ENCODE measurements at regions not wholly inside any gene's neighbourhood (a gene's known extent, or its start where the extent isn't known, plus 50 kb on each side); places are given as distances from the start of the nearest gene placed in this dataset.

DNA sequence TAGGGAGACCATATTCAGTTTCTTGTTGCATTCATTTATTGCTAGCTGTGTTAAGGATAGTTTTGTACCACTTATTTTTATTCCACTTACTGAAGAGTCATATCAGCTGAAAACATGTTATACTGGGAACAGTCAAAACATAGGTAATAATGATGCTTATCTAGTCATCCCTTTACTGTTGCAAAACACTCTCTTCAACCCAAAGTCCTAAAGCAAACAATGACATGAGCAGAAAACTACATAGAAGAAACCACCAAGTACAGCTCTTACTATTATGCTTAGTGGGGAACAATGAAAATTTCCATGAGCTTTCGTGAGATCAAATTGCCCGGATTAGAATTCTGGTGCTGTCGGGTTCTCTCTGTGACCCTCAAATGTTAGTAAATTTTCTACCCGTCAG, 681.4 kb downstream of the NR2F1-AS1 start:
- Mint-ChIP-seq H3K9me3 (ENCODE audit: insufficient read depth) (no peaks in the 10 kb centered on the region), H3K4me3 (no peak overlapping the region), H3K4me1 (no peaks in the 10 kb centered on the region), H3K27me3 (no peaks in the 10 kb centered on the region), H3K27ac (no peak overlapping the region)
- DNase-seq: no peak
- WGBS (ENCODE audit: insufficient coverage): no CpG with 5 or more reads among the region's 4 CpGs
- TF ChIP-seq, protein P1, sequence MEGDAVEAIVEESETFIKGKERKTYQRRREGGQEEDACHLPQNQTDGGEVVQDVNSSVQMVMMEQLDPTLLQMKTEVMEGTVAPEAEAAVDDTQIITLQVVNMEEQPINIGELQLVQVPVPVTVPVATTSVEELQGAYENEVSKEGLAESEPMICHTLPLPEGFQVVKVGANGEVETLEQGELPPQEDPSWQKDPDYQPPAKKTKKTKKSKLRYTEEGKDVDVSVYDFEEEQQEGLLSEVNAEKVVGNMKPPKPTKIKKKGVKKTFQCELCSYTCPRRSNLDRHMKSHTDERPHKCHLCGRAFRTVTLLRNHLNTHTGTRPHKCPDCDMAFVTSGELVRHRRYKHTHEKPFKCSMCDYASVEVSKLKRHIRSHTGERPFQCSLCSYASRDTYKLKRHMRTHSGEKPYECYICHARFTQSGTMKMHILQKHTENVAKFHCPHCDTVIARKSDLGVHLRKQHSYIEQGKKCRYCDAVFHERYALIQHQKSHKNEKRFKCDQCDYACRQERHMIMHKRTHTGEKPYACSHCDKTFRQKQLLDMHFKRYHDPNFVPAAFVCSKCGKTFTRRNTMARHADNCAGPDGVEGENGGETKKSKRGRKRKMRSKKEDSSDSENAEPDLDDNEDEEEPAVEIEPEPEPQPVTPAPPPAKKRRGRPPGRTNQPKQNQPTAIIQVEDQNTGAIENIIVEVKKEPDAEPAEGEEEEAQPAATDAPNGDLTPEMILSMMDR (IDR thresholded peaks at IDR 0.05): no peak
- TF ChIP-seq EZH2 (IDR thresholded peaks at IDR 0.05; ENCODE audit: borderline replicate concordance, insufficient read depth, low read depth, low read length, poor library complexity, severe bottlenecking): no peak
- Histone ChIP-seq H3K9ac (ENCODE audit: low read length) (no peak overlapping the region), H2AFZ (ENCODE audit: insufficient read depth, low read depth, low read length, poor library complexity, severe bottlenecking) (no peak overlapping the region), H3K9me3 (ENCODE audit: control extremely low read depth in 1 of 3, control insufficient read depth in 2 of 3, insufficient read depth in 1 of 3, low read length in 2 of 3) (peaks cover 0 to under 1% (median 0%) of the 10 kb centered on the region in 3 donors), H3K27me3 (replicated peaks in 1 of 4; ENCODE audit: control extremely low read depth in 1 of 4, control insufficient read depth in 3 of 4, insufficient read depth in 4 of 4, low read length in 3 of 4) (no peaks in the 10 kb centered on the region), H4K20me1 (ENCODE audit: control insufficient read depth, insufficient read depth, low read length, poor library complexity, severe bottlenecking) (no peaks in the 10 kb centered on the region), H3K27ac (ENCODE audit: low read length in 2 of 2) (no peak overlapping the region), H3K4me2 (replicated peaks; ENCODE audit: low read depth, low read length, poor library complexity, severe bottlenecking) (no peak overlapping the region), H3K36me3 (replicated peaks in 1 of 2; ENCODE audit: control extremely low read depth in 1 of 2, control insufficient read depth in 1 of 2, extremely low read depth in 1 of 2, insufficient read depth in 2 of 2, low read length in 1 of 2) (no peaks in the 10 kb centered on the region), H3K4me1 (ENCODE audit: control insufficient read depth in 2 of 2, insufficient read depth in 2 of 2, low read length in 2 of 2) (no peaks in the 10 kb centered on the region), H3K79me2 (ENCODE audit: control insufficient read depth, insufficient read depth, low read length) (no peaks in the 10 kb centered on the region), H3K4me3 (ENCODE audit: control extremely low read depth in 1 of 5, extremely low read depth in 1 of 5, insufficient read depth in 1 of 5, low read depth in 2 of 5, low read length in 4 of 5) (no peak overlapping the region)
- ATAC-seq (ENCODE audit: low read depth): no peak
- ChIA-PET CTCF (no interaction called here), POLR2A (no interaction called here)
- intact Hi-C loops (cut with micrococcal nuclease): no loop called here

DNA sequence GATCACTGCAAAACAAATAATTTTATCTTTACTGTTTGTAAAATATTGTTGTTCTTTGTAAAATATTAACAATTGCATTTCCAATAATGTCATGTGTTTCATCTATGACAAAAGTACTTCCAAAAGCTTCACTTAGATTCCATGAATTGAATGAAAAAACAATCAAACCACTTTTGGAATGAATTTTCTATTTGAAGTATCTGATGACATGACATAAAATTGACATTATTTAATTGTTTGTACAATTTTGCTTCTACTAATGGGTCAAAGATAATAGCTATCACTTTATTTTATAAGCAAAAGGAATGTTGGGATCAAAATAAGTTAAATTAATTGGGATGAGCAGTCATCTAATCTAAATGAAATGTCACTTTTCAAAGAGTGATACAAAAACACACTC, 684.3 kb downstream of the NR2F1-AS1 start:
- no peaks in the 10 kb centered on the region for H3K27me3 Mint-ChIP-seq
- Histone ChIP-seq H3K9me3 (ENCODE audit: control extremely low read depth in 1 of 3, control insufficient read depth in 2 of 3, insufficient read depth in 1 of 3, low read length in 2 of 3) (peaks cover 0 to 2% (median 0%) of the 10 kb centered on the region in 3 donors), H4K20me1 (ENCODE audit: control insufficient read depth, insufficient read depth, low read length, poor library complexity, severe bottlenecking) (no peaks in the 10 kb centered on the region), H3K27me3 (replicated peaks in 1 of 4; ENCODE audit: control extremely low read depth in 1 of 4, control insufficient read depth in 3 of 4, insufficient read depth in 4 of 4, low read length in 3 of 4) (no peaks in the 10 kb centered on the region), H3K4me2 (replicated peaks; ENCODE audit: low read depth, low read length, poor library complexity, severe bottlenecking) (no peak overlapping the region), H2AFZ (ENCODE audit: insufficient read depth, low read depth, low read length, poor library complexity, severe bottlenecking) (no peak overlapping the region), H3K36me3 (replicated peaks in 1 of 2; ENCODE audit: control extremely low read depth in 1 of 2, control insufficient read depth in 1 of 2, extremely low read depth in 1 of 2, insufficient read depth in 2 of 2, low read length in 1 of 2) (no peaks in the 10 kb centered on the region), H3K9ac (ENCODE audit: low read length) (no peak overlapping the region), H3K4me3 (ENCODE audit: control extremely low read depth in 1 of 5, extremely low read depth in 1 of 5, insufficient read depth in 1 of 5, low read depth in 2 of 5, low read length in 4 of 5) (no peak overlapping the region), H3K79me2 (ENCODE audit: control insufficient read depth, insufficient read depth, low read length) (no peaks in the 10 kb centered on the region), H3K4me1 (ENCODE audit: control insufficient read depth in 2 of 2, insufficient read depth in 2 of 2, low read length in 2 of 2) (no peaks in the 10 kb centered on the region), H3K27ac (ENCODE audit: low read length in 2 of 2) (no peak overlapping the region)
- no peak for TF ChIP-seq EZH2 (IDR thresholded peaks at IDR 0.05; ENCODE audit: borderline replicate concordance, insufficient read depth, low read depth, low read length, poor library complexity, severe bottlenecking)
- TF ChIP-seq, protein P1 (IDR thresholded peaks at IDR 0.05): no peak
- no peak for ATAC-seq (ENCODE audit: low read depth)
- H3K4me1 Mint-ChIP-seq: no peaks in the 10 kb centered on the region
- DNase-seq: no peak
- ChIA-PET POLR2A (no interaction called here), CTCF (no interaction called here)
- intact Hi-C loops (cut with micrococcal nuclease): no loop called here
- no peak overlapping the region for H3K4me3 Mint-ChIP-seq
- H3K27ac Mint-ChIP-seq: no peak overlapping the region
- no peaks in the 10 kb centered on the region for H3K9me3 Mint-ChIP-seq (ENCODE audit: insufficient read depth)

Data from B cell (primary cell).